Thyroid gland (tissue), 4 donors: ENCODE measurements at regions not wholly inside any gene's neighbourhood (a gene's known extent, or its start where the extent isn't known, plus 50 kb on each side); places are given as distances from the start of the nearest gene placed in this dataset.

Experiments
- POLR2A ChIP-seq, 2 donors: fragments of 450-650 bp; IDR thresholded peaks; one replicate each; pipeline ENCODE4 v1.6.1; 2017; ENCODE audit warnings: antibody characterized with exemption in 2 of 2, mild to moderate bottlenecking in 2 of 2, moderate library complexity in 1 of 2
- TF ChIP-seq, protein P1 (sequence below), 6 experiments: fragments of 200-600 bp in 3 of 6; fragments of 450-650 bp in 3 of 6; sonication (generic) in 3 of 6; IDR thresholded peaks; one replicate each; pipeline ENCODE4 v1.5.1; 2016 to 2019; ENCODE audit warnings: antibody characterized with exemption in 6 of 6, mild to moderate bottlenecking in 2 of 6, inconsistent platforms in 1 of 6, moderate library complexity in 1 of 6

DNA sequence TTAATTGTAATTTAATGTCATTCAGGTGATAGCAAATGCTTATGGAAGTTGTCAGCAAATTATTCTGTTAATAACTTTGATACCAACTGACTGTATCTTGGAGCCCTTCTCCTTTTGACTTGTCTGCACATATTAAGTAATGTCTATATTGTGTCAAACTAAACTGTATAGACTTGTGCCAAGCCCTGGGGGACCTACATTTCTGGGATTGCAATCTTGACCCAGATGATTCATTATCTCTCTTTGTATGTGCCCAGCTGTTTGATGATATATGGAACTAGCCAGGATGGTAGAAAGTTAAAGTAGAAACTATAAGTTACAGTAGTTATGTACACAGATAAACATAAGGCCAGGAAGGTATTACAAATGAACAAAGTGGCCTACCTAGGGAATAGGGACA is 402.8 kb upstream of the RARB start:
- TF ChIP-seq, protein P1, sequence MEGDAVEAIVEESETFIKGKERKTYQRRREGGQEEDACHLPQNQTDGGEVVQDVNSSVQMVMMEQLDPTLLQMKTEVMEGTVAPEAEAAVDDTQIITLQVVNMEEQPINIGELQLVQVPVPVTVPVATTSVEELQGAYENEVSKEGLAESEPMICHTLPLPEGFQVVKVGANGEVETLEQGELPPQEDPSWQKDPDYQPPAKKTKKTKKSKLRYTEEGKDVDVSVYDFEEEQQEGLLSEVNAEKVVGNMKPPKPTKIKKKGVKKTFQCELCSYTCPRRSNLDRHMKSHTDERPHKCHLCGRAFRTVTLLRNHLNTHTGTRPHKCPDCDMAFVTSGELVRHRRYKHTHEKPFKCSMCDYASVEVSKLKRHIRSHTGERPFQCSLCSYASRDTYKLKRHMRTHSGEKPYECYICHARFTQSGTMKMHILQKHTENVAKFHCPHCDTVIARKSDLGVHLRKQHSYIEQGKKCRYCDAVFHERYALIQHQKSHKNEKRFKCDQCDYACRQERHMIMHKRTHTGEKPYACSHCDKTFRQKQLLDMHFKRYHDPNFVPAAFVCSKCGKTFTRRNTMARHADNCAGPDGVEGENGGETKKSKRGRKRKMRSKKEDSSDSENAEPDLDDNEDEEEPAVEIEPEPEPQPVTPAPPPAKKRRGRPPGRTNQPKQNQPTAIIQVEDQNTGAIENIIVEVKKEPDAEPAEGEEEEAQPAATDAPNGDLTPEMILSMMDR (IDR thresholded peaks at IDR 0.05), result no peak
- no peak for TF ChIP-seq POLR2A (IDR thresholded peaks at IDR 0.05)
